Retinal pigment epithelial cell (primary cell): ENCODE measurements at regions not wholly inside any gene's neighbourhood (a gene's known extent, or its start where the extent isn't known, plus 50 kb on each side); places are given as distances from the start of the nearest gene placed in this dataset.

ENCODE experiments used
- DNase-seq: peaks from one replicate; pipeline ENCODE4 v3.0.0-alpha.2; 2010; ENCODE audit warnings: low read depth
- H3K4me3 ChIP-seq: 2 replicates; pipeline ENCODE4 v1.5.1; 2011; ENCODE audit warnings: mild to moderate bottlenecking, low read length, control low read depth, moderate library complexity
- CTCF ChIP-seq: conservative IDR thresholded peaks from 2 replicates; pipeline ENCODE4 v1.5.1; 2011; ENCODE audit warnings: low read depth, low read length, control low read depth, inconsistent platforms

GRCh38 chr7:13057462-13058200 lies 370.2 kb downstream of the ARL4A start:
- no peak overlapping the region for H3K4me3 ChIP-seq
- TF ChIP-seq CTCF, result no peak
- no peak for DNase-seq

DNA sequence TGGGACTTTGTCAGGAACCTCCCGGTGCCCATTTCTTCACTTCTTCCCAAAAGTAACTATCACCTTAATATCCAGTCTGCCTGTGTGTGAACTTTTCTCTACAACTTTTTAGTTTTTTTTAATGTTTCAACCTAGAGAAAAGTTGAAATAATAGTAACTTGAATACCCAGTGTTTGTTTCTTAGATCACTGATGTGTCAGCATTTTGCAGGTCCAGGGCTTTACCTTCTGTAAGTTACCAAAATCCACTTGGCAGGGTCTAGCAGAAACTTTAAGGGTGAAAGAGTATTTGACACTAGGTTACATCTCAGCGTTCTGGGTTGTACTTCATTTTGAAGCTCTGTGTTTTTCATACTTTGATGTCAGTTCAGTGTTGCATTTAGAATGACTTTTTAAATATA lies 372.7 kb downstream of the ARL4A start:
- TF ChIP-seq CTCF, result no peak
- H3K4me3 ChIP-seq, result no peak overlapping the region
- DNase-seq, result no peak

GRCh38 chr7:13061115-13061514 lies 373.7 kb downstream of the ARL4A start:
- no peak overlapping the region for H3K4me3 ChIP-seq
- TF ChIP-seq CTCF, result no peak
- DNase-seq, result no peak

DNA sequence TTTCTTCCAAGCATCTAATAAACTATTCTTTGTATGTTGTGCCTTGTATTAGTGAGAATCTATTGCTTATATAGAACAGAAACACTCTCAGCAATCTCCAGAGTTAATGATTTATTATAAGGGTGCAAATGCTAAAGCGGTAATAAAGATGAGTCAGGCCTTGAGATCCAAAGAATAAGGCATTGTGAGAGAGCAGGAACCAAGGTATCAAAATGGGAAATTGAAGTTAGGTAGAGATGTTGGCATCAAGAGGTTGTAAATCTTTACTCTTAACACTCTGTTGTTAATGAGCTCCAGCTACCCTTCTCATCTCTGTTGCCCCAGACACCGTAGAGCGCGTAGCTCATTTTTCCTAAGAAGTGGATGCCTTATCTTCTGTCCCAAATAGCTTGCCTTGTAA lies 375.2 kb downstream of the ARL4A start:
- no peak for DNase-seq
- H3K4me3 ChIP-seq, result no peak overlapping the region
- TF ChIP-seq CTCF, result no peak

- no peak for DNase-seq
- TF ChIP-seq CTCF, result no peak
- no peak overlapping the region for H3K4me3 ChIP-seq
These were observed 379.6 kb downstream of the ARL4A start for GRCh38 chr7:13067036-13067435.

DNA sequence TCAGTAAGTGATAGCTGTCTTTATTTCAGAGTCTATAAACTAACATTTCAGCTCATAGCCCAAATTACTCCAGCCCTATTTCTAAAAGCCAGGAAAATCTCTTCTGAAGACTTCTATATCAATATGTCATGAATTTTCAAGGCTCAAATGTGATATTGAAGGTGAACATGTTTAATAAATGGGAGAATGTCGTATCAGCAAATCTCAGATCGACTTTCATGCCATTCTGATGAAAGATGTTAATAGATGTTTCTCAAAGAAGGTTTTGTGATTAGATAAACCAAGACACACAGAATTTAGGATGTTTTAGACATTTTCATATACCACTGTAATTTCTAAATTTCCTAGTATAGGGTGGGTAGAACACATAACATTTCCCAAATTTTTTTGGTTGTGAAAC lies 380.6 kb downstream of the ARL4A start:
- H3K4me3 ChIP-seq, result no peak overlapping the region
- no peak for TF ChIP-seq CTCF
- DNase-seq, result no peak

- H3K4me3 ChIP-seq, result no peak overlapping the region
- TF ChIP-seq CTCF, result no peak
- no peak for DNase-seq
These were observed 382.4 kb downstream of the ARL4A start for GRCh38 chr7:13069841-13070240.
